Ishikawa (cell line): ENCODE measurements at regions not wholly inside any gene's neighbourhood (a gene's known extent, or its start where the extent isn't known, plus 50 kb on each side); places are given as distances from the start of the nearest gene placed in this dataset.

Experiments used
- CEBPB ChIP-seq: IDR thresholded peaks from 2 replicates; pipeline ENCODE4 v1.6.1; 2012
- MAX ChIP-seq: IDR thresholded peaks from 2 replicates; pipeline ENCODE4 v1.6.1; 2012
- NFIC ChIP-seq: IDR thresholded peaks from 2 replicates; pipeline ENCODE4 v1.6.1; 2012

GRCh38 chr12:118501489-118501888 lies 125.1 kb downstream of the SUDS3 start:
- no peak for TF ChIP-seq CEBPB
- TF ChIP-seq MAX, result no peak
- TF ChIP-seq NFIC, result no peak
